Stimulated activated CD4-positive, alpha-beta T cell treated with anti-CD3 and anti-CD28 coated beads, Interleukin-4, amount 100 ng/mL, for 1 hour (primary cell): ENCODE measurements at regions not wholly inside any gene's neighbourhood (a gene's known extent, or its start where the extent isn't known, plus 50 kb on each side); places are given as distances from the start of the nearest gene placed in this dataset.

Experiments used
- DNase-seq: peaks from one replicate; pipeline ENCODE4 v3.0.0-alpha.2; 2020

DNA sequence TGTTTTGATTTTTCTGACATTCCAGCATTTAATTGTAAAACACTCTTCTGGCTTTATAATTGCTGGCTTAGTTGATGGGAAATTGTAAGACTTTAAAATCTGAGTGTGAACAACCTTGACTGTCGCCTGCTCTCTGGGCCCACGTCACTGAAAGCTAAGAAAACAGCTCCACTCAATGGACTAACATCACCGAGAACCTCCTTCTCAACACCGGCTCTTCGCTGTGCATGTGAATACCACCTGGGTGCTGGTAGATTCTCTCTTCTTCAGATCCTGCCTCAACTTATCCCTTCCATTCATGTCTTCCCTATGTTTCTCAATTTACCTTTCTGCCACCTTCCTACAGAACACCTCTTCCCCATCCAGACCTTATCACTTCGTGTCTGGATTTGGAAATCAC is 523.1 kb upstream of the ID2 start:
- DNase-seq, result no peak

DNA sequence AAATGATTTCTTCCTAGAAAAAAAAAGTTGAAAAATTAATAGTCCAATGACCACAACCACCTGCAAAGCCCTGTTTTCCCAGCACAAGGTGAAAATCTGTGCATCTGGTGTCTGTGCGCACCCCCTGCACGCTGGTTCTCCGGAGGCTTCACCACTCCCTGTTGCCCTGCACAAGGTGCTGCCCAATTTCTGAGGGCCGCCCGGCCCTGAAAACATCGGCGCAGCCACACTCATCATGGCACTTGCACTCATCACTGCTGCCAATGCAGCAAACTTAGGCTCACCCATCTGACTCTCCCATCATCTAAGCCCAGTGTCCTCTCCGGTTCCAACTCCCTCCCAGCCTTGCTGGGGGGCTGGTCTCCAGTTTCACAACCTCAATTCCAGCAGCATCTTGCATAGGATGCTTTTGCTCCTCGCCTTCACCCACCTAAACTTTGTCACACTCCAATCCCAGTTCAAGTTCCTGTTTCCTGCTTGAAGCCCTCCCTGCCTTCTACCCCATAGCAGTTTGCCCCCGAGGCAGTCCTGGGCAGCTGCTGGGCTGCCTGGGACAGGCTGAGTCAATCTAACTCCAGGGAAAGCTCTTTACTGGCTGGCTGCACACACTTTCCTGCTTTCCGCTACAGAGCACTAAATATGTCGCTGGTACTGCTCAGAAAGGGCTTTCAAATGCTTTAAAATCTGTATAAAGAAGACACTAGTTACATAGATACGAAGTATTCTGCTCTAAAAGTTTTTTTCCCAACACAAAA is 522.5 kb upstream of the ID2 start:
- DNase-seq, result no peak

DNA sequence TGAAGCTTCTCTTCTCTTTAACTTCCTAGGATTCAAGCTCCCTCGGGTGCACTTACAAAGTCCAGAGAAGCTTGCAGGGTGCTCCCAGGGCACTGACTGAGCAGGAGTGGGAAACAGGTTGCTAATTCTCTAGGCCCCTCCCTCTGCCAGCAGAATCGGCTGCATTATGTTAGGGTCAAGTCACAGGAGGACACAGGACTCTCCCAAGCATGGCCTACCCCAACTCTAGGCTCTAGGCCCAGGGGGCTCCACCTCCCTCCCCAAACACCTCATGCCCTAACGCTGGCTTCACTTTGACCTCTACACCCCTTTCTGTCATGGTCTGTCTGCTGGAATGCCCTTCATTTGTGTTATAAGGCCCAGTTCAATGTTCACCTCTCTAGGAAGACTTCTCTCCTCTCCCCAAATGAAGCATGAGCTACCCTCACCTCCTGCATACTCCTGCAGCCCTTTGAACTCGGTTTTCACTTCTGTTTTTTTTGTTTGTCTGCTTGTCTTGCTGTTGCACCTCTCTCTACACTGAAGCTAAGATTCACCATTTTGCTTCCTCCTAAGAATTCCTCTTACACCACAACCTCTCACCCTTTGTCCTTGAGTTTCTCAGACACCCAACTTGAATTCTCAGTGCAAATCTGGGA is 521.8 kb upstream of the ID2 start:
- no peak for DNase-seq

DNA sequence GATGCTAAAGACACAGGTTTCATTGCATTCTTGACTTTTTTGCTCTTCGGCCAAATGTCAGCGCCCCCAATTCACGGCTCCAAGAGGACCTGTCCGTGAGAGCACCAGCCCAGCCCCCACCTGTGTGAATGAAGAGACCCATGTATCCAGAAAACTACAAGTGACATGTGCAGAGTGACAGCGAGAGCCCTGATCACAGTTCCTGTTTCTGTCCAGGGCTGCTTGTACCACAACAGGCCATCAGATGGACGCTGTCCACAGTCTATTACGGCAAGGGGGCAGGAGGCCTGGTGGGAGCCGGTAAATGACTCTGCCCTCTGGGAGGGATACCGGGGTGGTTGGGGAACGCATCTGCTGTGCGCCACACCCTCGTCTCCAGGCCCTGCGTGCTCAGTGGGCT is 520.9 kb upstream of the ID2 start:
- no peak for DNase-seq

DNA sequence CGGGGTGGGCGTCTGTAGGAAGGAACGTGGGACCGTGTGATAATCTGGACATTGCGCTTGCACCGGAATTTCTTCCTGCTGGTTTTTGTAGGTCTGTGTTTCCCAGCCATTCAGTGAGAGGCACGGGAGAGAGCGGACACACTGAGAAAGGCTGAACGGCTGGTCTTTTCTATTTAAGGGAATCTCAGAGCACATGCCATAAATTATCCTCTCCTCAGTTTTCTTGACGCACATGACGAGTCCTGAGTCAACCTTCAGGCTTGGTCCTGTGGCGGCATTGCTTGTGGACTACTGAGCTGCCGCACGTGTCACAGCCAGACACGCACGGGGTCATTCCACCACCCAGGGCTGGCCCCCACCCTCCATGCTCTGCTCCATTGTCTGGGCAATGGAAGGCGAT is 519.3 kb upstream of the ID2 start:
- DNase-seq, result no peak

DNA sequence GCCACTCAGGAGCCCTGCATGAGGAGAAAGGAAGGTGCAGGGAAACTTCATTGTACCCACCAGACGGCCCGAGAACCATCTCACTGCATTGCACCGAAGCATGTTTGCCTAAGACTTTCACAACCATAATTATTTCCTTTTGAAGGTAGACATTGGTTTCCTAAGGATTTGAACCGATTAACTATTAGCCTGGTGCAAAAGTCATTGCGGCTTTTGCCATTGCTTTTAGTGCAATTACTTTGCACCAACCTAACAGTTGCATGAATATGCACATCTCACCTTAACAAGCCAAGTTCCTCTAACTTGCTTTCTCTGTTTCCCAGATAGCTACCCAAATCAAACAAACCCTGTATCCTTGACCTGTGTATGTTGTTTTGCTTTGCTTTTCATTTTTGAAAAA is 516.3 kb upstream of the ID2 start:
- no peak for DNase-seq

DNA sequence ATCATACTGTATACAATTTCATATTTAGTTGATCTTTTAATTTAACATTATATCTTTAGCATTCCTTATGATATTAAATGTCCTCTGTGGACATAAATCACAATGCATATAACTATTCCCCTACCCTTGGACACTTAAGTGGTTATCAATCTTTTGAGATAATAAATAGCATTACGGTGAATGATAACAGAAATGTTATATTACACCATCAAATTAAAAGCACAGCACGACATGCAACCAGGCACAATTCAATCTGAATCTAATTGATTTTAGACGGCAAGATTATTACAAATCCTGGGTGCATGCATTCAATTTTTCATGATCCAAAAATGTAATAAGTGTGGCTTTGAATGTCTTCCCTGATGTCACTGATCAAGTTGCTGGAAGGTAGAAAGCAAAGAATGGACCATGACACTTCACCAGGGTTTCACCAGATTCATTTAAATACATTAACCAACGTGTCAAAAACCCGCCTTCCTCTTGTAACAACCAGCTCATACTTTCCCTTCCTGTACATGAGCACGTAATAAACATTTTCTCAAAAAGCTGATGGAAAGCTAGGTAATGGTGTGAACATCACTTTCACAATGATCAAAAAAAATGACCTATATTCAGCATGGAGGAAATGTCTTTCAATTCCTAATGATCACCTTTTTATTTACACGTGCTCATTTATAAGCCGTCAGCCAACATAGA is 513.7 kb upstream of the ID2 start:
- no peak for DNase-seq

DNA sequence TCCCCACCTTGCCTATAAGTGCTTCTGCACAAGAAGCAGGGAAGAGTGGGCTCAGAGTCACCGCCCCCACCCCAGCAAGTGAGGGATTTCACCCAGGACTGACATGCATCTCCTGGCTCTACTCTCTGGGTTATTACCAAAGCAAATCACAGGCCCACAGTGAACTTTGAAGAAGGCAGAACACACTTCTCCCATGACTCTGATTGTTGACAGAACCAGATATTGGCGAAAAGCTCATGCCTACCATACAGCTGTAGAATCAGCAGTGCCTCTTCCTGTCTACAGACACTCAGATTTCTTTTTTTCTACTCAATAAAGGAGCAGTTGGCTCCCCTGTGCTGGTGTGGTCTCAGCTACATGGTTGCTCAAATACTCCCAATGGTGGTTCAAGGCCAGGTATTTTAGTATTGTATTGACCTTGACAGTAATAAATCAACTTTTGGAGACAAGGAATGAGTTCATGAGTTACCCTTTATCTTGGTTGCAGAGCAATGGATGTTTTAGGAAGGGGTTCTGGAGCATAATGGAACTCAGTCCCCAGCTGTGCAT is 512.9 kb upstream of the ID2 start:
- no peak for DNase-seq

DNA sequence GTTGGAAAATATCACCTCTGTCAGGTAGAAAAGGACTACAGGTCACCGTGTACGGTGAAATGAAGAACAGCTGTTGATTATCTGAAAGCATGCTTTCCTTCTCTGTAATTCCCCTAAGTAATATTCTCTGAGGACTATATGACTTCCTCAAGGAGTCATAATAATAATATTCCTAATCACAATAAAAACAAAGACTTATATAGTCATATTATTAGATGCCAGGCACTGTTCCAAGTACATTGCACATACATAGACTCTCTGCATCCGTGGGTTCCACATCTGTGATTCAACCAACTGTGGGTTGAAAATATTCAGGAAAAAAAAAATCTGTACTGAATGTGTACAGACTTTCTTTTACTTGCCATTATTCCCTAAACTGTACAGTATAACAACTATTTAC is 512.4 kb upstream of the ID2 start:
- no peak for DNase-seq

DNA sequence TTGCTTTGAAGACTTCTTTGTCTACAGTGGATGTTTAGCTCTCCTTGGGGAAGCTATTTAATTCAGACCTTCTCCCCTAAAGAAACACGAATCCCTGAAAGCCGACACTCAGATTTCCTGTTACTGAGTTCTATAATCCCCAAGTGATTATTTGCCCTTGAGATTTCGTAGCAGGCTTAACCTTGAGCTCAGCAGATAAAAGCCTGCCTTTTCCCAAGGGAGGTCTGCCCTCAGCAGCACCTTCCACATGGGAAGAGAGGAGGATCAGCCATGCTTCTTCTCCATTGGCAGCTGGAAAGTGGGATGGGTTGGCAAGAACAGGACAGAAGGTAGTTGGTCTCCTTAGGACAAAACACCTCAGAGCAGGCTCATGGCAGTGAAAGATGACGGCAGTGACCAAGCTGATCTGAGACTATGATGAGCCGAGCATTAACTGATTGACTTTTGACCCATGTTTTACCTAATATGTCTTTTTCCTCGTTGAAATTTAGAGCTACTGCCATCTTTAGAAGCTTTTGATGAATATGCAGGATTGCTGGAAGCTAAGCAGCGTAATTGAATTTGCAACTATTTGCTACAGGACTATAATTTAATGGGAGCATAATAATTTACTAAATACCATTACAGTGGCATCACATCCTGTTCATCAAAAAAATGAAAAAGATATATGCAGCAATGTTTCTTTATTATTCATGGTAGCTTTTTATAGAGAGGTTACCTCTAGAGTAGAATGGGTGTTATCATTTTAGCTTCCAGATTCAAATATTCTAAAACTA is 511.1 kb upstream of the ID2 start:
- no peak for DNase-seq

DNA sequence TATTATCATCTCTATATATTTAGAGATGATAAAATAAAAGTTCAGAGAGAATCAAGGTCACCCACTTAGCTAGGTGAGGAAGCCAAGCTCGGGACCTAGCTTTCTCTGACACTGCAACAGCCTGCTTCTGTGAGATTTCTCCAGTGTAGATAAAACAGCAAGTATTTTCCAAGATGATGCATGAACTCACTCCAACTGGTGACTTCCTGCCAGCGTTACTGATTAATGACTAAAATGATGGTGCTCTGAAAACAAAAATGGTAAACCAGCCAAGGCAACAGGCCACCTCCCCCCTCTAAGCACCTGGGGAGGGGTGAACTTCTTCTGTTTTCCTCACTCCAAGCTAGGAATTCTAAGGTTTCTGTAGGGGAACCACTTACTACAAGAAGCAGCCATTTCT is 510.2 kb upstream of the ID2 start:
- no peak for DNase-seq

DNA sequence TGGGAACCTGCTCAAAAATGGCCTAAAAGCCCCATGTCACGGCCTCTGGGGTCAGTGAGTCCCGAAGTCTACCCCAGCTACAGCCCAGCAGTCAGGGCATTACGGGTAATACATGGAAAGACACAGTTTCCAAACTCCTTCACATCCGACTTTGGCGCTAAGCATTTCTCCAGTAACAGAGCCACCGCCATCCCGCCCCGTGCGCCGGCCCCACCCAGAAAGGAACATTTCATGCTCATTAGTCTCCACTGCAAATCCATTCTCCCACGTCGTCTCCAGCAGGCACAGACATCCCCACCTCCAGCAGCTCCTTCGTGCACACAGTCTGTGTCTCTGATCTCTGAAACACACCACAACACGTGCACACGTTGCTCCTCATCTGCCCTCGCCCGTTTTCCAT is 509.2 kb upstream of the ID2 start:
- DNase-seq, result no peak

DNA sequence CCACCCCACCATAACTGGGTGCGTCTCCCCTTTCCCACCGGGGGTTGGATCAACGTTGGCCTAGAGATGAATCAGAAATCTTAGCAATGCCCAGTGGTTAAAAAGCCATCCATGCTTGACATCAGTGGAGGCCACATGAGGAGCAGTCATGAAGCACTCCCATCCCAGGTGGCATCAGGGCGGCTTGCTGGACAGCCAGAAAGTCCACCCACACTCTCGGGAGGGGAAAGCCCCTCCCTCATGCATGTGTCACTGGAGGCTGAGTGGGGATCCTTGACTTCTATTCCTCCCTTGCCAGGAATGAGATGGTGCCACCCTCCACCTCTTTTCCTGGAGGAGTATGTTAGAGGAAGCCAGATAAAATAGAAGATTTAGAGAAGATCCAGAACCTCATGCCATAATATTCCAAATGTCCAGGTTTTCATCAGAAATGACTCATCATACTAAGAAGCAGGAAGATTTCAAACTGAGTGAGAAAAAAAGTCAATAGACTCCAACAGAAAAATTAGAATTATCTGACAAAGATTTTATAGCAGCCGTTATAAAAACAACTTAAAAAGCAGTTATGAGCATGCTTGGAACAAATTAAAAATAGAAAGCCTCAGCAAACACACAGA is 507.1 kb upstream of the ID2 start:
- DNase-seq, result no peak

DNA sequence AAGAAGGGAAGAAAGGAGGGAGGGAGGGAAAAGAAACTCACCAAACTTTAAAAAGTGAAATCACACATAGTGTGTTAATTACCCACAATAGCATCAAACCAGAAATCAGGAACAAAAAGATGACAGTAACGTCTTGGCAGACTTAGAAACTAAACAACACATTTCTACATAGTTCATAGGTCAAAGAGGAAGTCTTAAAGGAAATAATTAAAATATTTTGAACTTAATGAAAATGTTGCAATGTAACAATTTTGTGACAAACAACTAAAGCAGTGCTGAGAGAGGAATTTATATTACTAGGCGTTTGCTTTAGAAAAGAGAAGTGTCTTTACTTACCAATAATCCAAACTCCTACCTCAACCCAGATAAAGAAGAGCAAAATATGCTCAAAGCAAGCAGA is 505.0 kb upstream of the ID2 start:
- DNase-seq, result no peak

DNA sequence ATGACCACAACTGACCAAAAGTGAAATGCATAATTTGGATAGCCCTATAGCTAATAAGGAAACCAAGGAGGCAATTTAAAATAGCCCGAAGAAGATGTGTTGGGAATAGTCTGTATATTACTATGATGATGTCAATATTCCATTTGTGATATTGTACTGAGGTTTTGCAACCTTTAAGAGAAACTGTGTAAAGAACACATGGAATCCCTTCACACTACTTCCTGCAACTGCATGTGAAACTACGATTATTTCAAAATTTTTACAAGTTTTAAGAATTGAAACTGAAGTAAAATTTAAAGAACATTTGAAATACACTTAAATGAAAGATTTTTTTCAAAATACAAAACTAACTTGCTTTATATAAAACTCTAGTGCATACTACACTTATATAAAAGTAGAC is 504.3 kb upstream of the ID2 start:
- no peak for DNase-seq

DNA sequence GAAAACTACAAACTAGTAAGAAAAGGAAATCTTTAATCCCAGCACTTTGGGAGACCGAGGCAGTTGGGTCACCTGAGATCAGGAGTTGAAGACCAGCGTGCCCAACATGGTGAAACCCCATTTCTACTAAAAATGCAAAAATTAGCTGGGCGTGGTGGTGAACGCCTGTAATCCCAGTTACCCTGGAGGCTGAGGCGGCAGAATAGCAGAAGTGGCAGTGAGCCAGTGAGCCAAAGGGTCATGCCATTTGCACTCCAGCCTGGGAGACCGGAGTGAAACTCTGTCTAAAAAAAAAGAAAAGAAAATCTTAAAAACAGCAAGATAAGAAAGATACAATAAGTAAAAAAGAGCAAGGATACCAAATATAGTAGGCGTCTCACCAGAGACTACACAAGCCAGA is 502.9 kb upstream of the ID2 start:
- no peak for DNase-seq

DNA sequence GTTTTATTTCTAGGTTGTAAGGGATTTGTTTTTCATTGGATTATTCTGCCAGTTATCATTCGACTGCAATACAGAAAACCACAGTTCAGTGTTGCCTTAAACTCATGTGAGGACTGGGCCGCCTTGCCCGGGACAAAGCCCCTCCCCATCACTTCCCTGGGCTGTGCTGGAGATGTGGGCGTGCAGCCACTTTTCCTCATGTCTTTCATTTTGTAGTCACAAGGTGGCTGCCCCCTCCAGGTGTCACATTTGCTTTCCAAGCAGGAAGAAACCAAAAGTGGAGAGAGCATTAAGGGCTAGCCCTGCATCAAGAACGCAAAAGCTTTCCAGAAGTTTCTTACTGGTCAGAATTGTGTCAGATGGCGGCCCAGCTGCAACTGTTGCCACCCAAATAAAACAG is 492.5 kb upstream of the ID2 start:
- DNase-seq, result no peak

DNA sequence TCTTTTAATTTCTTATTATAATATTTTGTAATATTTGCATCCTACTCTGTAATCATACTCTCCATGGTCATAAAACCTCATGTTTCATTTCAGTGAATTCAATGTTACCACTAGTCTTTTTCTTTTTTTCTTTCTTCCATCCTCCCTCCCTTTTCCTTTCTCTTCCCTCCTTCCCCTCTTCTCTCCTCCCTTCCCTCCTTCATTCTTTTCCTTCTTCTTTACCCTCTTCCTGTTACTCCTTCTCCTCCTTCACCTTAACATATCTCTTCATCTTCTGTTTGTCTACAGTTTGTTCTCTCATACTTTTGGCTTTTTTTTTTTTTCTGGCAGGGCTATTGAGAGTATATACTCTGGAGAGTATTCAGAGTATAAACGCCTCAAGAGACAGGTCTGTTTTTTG is 491.6 kb upstream of the ID2 start:
- no peak for DNase-seq

DNA sequence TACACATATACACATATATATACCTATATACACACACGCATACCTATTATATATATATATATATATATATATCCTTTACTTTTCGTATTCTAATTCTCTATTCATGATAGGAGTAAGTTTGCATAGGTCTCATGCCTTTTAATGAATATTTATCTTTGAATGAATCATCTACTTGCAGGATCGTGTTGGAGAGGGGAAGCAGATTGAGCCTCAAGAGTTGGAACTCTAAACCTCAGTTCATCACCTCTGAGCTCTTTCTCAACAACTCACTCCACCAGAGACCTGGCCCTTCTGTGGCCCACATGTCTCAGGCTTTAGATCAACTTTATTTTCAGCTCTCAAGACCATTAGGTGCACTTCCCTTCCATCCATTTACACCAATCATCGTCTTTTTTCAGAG is 490.4 kb upstream of the ID2 start:
- no peak for DNase-seq

DNA sequence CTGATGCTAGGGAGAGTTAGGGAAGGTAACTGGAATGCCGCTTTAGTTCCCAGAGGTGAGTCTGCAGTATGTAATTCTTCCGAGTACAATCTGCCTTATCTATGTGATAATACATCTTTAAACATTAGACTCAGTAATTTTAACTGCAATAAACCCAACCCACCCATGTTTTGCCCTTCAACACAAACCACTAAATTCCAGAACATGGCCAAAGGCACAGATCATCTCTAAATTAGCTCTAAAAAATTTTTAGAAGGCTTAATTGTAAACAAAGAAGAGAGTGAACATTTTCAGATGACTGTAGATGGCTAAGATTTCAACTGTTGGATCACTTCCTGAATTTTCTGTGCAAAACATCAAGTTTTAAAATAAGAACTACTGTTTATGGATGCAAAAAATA is 488.7 kb upstream of the ID2 start:
- DNase-seq, result no peak

DNA sequence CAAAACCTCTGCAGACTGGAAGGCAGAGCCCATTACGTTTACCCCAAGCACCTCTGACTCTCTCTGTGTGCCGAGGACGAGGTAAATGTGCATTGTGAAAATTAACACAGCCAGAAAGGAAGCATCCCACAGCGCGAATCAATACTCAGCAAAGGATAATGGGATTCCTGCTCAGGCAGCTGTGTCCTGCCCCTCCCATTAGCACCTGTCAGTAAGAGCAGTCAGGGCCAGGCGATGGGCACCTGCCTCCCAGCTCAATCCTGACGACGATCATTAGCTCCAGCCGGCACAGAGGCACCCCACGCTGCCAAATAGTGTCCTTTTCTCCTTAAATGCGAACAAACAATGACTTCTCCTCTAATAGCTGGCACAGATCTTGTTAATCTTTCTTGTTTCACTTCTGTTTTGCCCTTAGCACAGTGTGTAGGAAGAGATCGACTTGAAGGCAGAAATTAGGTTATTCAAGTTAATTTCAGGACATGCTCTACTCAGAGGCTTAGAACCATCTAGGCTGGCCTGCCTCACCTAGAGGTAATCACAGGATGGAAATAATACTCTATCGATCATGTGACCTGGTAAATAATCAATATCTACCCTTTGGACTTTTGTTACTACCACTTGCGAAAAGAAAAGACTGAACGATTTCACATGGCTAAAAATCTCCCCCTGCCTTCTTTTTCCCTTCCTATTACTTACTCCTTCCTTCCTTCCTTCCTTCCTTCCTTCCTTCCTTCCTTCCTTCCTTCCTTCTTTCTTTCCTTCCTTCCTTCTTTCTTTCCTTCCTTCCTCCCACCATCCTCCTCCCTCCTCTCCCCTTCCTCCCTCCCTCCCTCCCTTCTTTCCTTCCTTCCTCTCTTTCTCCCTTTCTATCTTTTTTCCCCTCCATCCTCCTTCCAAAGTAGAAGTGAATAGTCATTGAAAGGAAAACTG is 487.9 kb upstream of the ID2 start:
- no peak for DNase-seq

DNA sequence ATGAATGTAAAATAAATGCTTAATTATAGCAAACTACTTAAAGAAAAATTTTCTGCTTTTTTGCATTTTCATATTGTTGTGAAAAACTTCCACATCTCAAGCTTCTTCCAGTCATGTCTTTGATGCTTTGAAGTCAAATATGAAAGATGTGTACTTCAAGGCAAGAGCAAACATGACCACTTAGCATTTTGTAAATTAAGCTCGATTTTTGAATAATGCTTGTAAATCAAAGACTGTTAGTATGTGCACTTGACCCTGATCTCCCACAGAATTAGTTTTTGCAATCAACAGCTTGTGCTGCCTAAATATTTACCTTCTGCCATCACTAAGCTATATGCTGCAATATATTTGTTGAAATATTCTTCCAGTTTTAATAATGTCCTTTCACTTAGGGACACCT is 486.1 kb upstream of the ID2 start:
- no peak for DNase-seq
